GM18520 (cell line): ENCODE measurements at regions not wholly inside any gene's neighbourhood (a gene's known extent, or its start where the extent isn't known, plus 50 kb on each side); places are given as distances from the start of the nearest gene placed in this dataset.

Experiments used
- ATAC-seq: cut with Tn5 transposase; IDR thresholded peaks from one replicate; pipeline ENCODE4 v1.9.1; 2021; ENCODE audit not compliant: unreplicated experiment

DNA sequence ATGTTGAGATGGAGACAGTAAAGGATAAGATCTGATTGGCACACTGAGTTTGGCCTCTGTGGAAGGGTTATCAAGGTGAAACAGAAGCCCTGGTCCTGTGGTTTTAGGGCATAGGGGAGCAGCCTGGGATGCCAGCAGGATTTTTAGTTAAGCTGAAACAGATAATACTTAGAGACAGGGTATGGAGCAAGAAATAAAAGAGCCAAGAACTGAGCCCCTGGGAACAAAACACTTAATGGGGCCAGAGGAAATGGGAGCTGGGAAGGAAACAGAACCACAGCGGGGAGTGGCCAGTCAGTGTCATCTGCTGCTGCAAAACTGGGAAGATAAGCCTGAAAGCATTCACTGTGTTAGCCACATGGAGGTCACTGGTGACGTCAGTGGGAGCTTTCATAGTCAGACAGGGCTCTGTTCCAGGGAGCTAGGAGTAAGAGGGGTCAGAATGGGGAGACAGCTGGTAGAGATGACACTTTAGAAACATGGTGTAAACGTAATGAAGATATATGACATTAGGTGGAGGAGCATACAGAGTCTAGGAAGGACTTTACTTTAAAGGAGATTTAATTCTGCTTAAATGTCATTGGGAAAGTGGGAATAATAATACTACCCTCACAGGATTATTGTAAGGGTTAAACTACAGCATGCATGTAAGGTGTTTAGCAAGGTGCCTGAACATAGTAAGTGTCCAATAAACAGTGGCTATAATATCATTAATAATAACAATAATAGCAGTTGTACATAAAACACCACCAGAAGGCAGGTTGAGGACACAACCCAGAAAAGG is 172.7 kb upstream of the CTNNB1 start:
- no peak for ATAC-seq

DNA sequence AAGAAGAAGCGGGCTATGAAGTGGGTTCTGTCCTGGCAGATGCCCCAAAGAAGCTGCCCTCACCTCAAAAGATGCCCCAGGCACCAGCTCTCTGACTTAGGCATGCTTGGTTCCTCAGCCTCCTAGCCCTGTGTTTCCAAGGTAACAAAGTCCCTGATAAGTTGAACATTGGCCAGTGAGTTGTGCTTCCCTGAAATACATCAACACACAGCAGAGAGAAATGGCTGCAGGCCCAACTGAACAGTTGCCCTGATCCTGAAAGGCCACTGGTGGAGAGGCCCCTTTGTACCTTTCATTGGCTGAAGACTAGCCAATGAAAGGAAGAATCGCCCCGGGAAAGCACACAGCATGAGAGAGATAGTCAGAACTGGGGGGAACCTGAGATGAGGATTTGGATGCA is 169.9 kb upstream of the CTNNB1 start:
- no peak for ATAC-seq

DNA sequence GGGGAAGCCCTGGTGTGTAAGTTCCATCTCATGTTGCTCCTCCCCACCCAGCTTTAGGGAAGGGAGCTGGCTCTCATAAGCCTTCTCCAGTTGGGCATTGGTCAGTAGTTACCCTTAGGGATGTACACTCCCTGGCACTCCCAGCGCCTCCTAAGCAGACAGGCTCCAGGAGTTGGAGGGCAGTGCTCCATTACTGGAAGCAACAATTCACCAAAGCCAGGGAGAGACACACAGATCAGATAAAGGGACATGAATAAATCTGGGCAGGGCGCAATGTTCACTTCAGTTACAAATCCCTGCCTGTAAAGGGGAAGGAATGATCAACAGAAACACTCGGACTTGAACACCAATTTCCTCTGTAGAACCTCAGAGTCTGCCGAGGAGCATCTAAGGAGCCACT is 169.1 kb upstream of the CTNNB1 start:
- no peak for ATAC-seq

DNA sequence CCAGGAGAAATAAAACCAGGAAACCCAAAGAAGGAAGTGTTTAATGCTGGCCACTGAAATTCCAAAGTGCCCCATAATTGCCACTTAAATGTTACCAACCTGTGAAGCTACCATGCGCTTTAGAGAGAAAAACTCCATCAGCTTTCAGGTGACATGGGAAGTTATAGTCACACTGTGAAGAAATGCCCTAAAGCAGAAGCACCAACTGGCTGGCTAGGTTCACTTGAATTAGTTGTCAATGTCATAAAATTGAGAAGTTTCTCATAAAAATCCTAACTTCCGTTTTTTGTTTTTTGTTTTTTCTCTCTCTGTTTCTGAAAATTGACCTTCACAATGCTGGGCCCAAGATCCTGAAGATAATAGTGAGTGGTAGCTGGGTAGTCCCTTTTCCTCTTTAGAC is 167.9 kb upstream of the CTNNB1 start:
- no peak for ATAC-seq

DNA sequence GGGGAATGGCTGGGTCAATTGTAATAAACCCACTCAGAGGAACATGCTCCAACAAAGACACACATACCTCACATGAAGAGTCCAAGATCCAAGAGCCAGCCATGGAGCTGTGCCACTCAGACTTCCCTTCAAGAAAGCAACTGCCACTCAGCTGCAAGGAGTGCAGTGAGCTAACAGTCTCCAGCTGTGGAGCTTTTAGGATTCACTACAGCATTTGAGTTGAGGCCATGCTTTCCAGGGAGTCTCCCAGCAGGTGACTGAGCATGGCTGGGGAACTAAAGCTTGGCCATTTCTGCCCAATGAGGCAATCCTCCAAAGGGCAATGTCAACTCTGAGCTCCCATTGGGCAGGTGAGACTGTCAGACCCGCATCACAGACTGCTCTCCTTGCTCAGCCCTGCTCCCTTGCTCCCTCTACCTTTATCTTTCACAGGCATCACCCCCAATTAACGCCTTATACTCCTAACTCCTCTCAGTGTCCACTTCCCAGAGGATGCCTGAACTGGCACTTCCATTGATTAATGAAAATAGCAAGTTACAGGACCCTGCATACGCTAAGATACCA is 165.3 kb upstream of the CTNNB1 start:
- no peak for ATAC-seq

- no peak for ATAC-seq
Measured at GRCh38 chr3:41035456-41036022, 163.8 kb upstream of the CTNNB1 start.

- no peak for ATAC-seq
Measured at GRCh38 chr3:41037651-41038334, 161.5 kb upstream of the CTNNB1 start.

GRCh38 chr3:41040256-41040655 is 159.0 kb upstream of the CTNNB1 start:
- no peak for ATAC-seq

DNA sequence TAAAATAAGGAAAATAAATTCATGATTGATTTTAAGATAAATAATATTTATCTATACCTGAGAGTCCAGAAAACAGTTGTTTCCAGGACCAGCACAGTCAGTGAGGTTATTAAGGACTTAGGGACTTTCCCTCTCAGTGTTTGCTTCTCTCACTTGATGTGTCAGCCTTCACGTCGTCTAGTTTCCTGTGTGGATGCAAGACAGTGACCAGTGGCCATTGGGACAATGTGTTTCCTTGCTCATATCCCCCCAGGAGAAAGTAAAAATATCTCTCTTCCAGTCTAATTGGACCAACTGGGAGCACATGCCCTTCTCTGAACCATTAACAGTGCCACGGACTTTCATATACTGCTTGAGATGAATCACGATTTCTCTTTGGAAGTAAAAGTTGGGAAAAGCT is 157.8 kb upstream of the CTNNB1 start:
- ATAC-seq: no peak

- ATAC-seq: no peak
Measured at GRCh38 chr3:41041899-41042298, 157.4 kb upstream of the CTNNB1 start.

- ATAC-seq: no peak
Measured at GRCh38 chr3:41044523-41044922, 154.8 kb upstream of the CTNNB1 start.

DNA sequence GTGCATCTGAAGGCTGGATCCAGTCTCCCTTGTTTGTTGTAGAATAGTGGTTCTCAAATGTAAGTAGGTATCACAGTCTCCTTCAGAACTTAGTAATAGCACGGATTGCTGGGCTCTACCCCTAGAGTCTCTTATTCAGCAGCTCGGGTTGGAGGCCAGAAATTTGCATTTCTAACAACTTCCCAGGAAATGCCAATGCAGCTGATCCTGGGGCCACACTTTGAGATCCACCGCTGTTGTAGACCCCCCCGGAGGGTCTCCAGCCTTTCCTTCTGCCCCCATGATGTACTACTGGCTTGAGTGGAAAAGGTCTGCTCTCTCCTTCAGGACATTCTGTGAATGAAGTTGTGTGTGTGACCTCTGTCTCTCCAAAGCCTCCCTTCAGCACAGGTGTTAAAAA is 153.8 kb upstream of the CTNNB1 start:
- no peak for ATAC-seq

DNA sequence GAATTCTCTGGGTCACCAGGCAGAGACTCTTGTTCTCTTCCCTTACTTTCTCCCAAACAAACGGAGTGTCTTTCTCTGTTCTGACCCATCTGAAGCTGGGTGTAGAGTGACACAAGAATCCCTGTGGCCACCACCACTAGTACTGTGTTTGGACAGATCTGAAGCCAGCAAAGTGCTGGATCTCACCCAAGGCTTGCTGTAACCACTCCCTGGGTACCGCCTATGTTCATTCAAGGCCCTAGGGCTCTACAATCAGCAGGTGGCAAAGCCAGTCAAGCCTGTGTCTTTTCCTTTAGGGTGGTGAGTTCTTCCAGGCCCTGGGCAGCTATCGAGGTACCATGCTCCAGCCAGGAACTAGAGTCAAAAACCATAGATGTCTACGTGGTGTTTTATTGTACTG is 149.2 kb upstream of the CTNNB1 start:
- ATAC-seq: no peak

GRCh38 chr3:41053220-41053619 is 146.1 kb upstream of the CTNNB1 start:
- no peak for ATAC-seq

- no peak for ATAC-seq
Measured at GRCh38 chr3:41060106-41060505, 139.2 kb upstream of the CTNNB1 start.

- no peak for ATAC-seq
Measured at GRCh38 chr3:41064070-41064469, 135.2 kb upstream of the CTNNB1 start.

GRCh38 chr3:41064526-41064925 is 134.8 kb upstream of the CTNNB1 start:
- ATAC-seq: no peak

DNA sequence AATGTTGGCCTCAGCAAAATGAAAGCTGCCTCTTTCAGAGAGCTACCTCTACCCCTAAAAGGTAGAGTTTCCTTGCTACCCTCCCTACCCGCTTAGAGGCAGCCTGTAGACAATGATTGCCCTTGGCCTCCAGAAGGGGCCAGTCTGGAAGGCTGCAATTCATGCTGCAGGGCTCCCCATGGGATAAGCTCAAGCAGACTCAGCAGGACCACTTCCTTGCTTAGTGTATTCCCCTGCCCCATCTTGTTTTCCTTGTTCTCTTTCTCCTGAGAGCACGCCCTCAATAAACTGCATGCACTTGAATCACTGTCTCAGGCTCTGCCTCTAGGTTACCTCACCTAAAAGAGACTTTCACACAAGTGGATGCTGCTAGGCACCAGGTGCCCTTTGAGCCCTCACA is 134.0 kb upstream of the CTNNB1 start:
- no peak for ATAC-seq

GRCh38 chr3:41073190-41073589 is 126.1 kb upstream of the CTNNB1 start:
- no peak for ATAC-seq

DNA sequence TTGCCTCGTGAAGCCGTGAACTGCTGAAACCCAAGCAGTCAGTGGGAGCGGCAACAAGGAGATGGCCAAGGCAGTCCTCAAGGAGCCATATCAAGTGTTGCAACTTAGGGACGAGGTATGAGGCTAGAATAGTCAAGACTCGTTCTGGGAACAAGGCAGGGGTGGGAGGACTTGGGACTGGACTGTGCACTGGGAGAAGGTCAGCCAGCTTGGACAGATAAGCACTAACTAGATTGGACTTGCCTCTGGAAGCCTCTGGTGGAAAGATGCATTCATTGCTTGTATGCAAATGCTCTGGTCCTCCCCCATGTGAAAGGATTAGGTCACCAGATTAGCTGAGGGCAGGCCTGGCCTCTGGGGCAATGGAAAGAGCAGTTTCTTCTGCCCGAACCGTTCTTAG is 123.3 kb upstream of the CTNNB1 start:
- ATAC-seq: no peak

- no peak for ATAC-seq
Measured at GRCh38 chr3:41076399-41076798, 122.9 kb upstream of the CTNNB1 start.

DNA sequence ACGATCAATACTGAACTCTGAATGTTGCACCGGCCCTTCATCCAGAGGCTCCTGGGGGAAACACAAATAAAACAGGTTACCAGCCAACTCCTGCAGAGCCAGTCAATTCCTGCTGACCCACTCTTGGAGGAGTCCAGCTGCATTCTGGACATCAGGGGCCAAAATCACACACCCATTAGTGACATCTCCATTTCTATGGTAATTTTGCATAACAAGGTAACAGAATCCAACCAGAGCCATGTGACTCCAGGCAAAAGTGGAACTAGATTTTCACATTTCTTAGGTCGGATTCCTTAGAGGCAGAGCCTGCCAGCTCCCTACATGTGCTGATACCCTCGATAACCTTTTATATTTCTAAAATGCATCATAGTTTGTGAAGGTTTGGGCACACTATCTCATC is 119.2 kb upstream of the CTNNB1 start:
- no peak for ATAC-seq
